ENCODE measurements at regions not wholly inside any gene's neighbourhood (a gene's known extent, or its start where the extent isn't known, plus 50 kb on each side); places are given as distances from the start of the nearest gene placed in this dataset.

- DNase-seq, result no peak
Measured at GRCh38 chr2:105590780-105591660, 153.7 kb upstream of the NCK2 start.

GRCh38 chr2:105588581-105588980 lies 156.1 kb upstream of the NCK2 start:
- no peak for DNase-seq

- no peak for DNase-seq
Measured at GRCh38 chr2:105587637-105588036, 157.1 kb upstream of the NCK2 start.

- DNase-seq, result no peak
Measured at GRCh38 chr2:105584435-105585010, 160.2 kb upstream of the NCK2 start.

- no peak for DNase-seq
Measured at GRCh38 chr2:105582952-105583660, 161.6 kb upstream of the NCK2 start.

- DNase-seq, result no peak
Measured at GRCh38 chr2:105581555-105581944, 163.2 kb upstream of the NCK2 start.

GRCh38 chr2:105580870-105581554 lies 163.7 kb upstream of the NCK2 start:
- DNase-seq, result no peak

- DNase-seq, result no peak
Measured at GRCh38 chr2:105580216-105580615, 164.5 kb upstream of the NCK2 start.

GRCh38 chr2:105578166-105578565 lies 166.5 kb upstream of the NCK2 start:
- DNase-seq, result no peak

- no peak for DNase-seq
Measured at GRCh38 chr2:105577762-105578161, 166.9 kb upstream of the NCK2 start.

- no peak for DNase-seq
Measured at GRCh38 chr2:105576440-105577241, 168.1 kb upstream of the NCK2 start.

- DNase-seq, result no peak
Measured at GRCh38 chr2:105576050-105576439, 168.7 kb upstream of the NCK2 start.

- DNase-seq, result no peak
Measured at GRCh38 chr2:105575499-105576025, 169.2 kb upstream of the NCK2 start.

GRCh38 chr2:105574796-105575344 lies 169.8 kb upstream of the NCK2 start:
- DNase-seq, result no peak

GRCh38 chr2:105573910-105574655 lies 170.6 kb upstream of the NCK2 start:
- DNase-seq, result no peak

- no peak for DNase-seq
Measured at GRCh38 chr2:105573490-105573889, 171.2 kb upstream of the NCK2 start.

- no peak for DNase-seq
Measured at GRCh38 chr2:105571445-105571987, 172.7 kb upstream of the FHL2 start.

GRCh38 chr2:105570757-105571156 lies 171.9 kb upstream of the FHL2 start:
- DNase-seq, result no peak

- DNase-seq, result no peak
Measured at GRCh38 chr2:105570326-105570725, 171.5 kb upstream of the FHL2 start.

- DNase-seq, result no peak
Measured at GRCh38 chr2:105569606-105570005, 170.8 kb upstream of the FHL2 start.

- DNase-seq, result no peak
Measured at GRCh38 chr2:105567996-105568494, 169.2 kb upstream of the FHL2 start.

Data from activated CD4-positive, alpha-beta T cell treated with anti-CD3 and anti-CD28 coated beads for 48 hours (primary cell).